Upper lobe of left lung (tissue), 4 donors: ENCODE measurements at regions not wholly inside any gene's neighbourhood (a gene's known extent, or its start where the extent isn't known, plus 50 kb on each side); places are given as distances from the start of the nearest gene placed in this dataset.

Experiments used
- CTCF ChIP-seq, 6 experiments: fragments of 450-650 bp in 4 of 6; fragments of 200-600 bp in 2 of 6; sonication (generic) in 2 of 6; IDR thresholded peaks; one replicate each; pipeline ENCODE4 v1.5.1; 2016 to 2019; ENCODE audit warnings: antibody characterized with exemption in 6 of 6
- EP300 ChIP-seq, 4 donors: sonication (generic); formaldehyde crosslinking; IDR thresholded peaks; one replicate each; pipeline ENCODE4 v1.5.1; 2017; ENCODE audit warnings: antibody characterized with exemption in 4 of 4, control low read depth in 2 of 4
- POLR2A ChIP-seq, 4 donors: fragments of 450-650 bp; IDR thresholded peaks; one replicate each; pipeline ENCODE4 v1.5.1; 2016 to 2017; ENCODE audit warnings: antibody characterized with exemption in 4 of 4, mild to moderate bottlenecking in 2 of 4
- POLR2AphosphoS5 ChIP-seq, 2 donors: sonication (generic); formaldehyde crosslinking; IDR thresholded peaks; one replicate each; pipeline ENCODE4 v1.5.1; 2017; ENCODE audit warnings: antibody characterized with exemption in 2 of 2

- TF ChIP-seq POLR2AphosphoS5 (IDR thresholded peaks at IDR 0.05) (no peak), CTCF (IDR thresholded peaks at IDR 0.05) (no peak), POLR2A (IDR thresholded peaks at IDR 0.05) (no peak), EP300 (IDR thresholded peaks at IDR 0.05) (no peak)
These were observed 713.6 kb downstream of the SLC4A3 start for GRCh38 chr2:220341014-220341413.
